ENCODE measurements at regions not wholly inside any gene's neighbourhood (a gene's known extent, or its start where the extent isn't known, plus 50 kb on each side); places are given as distances from the start of the nearest gene placed in this dataset.

- Histone ChIP-seq H3K9me3 (ENCODE audit: control extremely low read depth in 1 of 3, control insufficient read depth in 2 of 3, insufficient read depth in 1 of 3, low read length in 2 of 3) (peaks cover 0 to 50% (median 4%) of the 10 kb centered on the region in 3 donors), H3K4me3 (ENCODE audit: control extremely low read depth in 1 of 5, extremely low read depth in 1 of 5, insufficient read depth in 1 of 5, low read depth in 2 of 5, low read length in 4 of 5) (no peak overlapping the region), H2AFZ (ENCODE audit: insufficient read depth, low read depth, low read length, poor library complexity, severe bottlenecking) (no peak overlapping the region), H3K4me1 (ENCODE audit: control insufficient read depth in 2 of 2, insufficient read depth in 2 of 2, low read length in 2 of 2) (no peaks in the 10 kb centered on the region), H3K4me2 (replicated peaks; ENCODE audit: low read depth, low read length, poor library complexity, severe bottlenecking) (no peak overlapping the region), H3K36me3 (replicated peaks in 1 of 2; ENCODE audit: control extremely low read depth in 1 of 2, control insufficient read depth in 1 of 2, extremely low read depth in 1 of 2, insufficient read depth in 2 of 2, low read length in 1 of 2) (no peaks in the 10 kb centered on the region), H3K27ac (ENCODE audit: low read length in 2 of 2) (no peak overlapping the region), H3K27me3 (replicated peaks in 1 of 4; ENCODE audit: control extremely low read depth in 1 of 4, control insufficient read depth in 3 of 4, insufficient read depth in 4 of 4, low read length in 3 of 4) (no peaks in the 10 kb centered on the region), H3K9ac (ENCODE audit: low read length) (no peak overlapping the region), H4K20me1 (ENCODE audit: control insufficient read depth, insufficient read depth, low read length, poor library complexity, severe bottlenecking) (no peaks in the 10 kb centered on the region), H3K79me2 (ENCODE audit: control insufficient read depth, insufficient read depth, low read length) (no peaks in the 10 kb centered on the region)
- TF ChIP-seq EZH2 (IDR thresholded peaks at IDR 0.05; ENCODE audit: borderline replicate concordance, insufficient read depth, low read depth, low read length, poor library complexity, severe bottlenecking) (no peak), CTCF (IDR thresholded peaks at IDR 0.05) (no peak)
- ATAC-seq (ENCODE audit: low read depth) (no peak), DNase-seq (no peak)
- Mint-ChIP-seq H3K4me3 (no peak overlapping the region), H3K27ac (no peak overlapping the region), H3K9me3 (ENCODE audit: insufficient read depth) (peaks cover 4% of the 10 kb centered on the region), H3K27me3 (peaks cover 3% of the 10 kb centered on the region), H3K4me1 (no peaks in the 10 kb centered on the region)
- ChIA-PET CTCF (no interaction called here), POLR2A (no interaction called here)
- 84% methylated on average over 5 of the region's 5 CpGs for WGBS (ENCODE audit: insufficient coverage)
- intact Hi-C loops (cut with micrococcal nuclease): no loop called here
Observed at GRCh38 chr13:111949311-111949710, 117.6 kb upstream of the SOX1 start.

GRCh38 chr13:111950697-111951096 is 116.3 kb upstream of the SOX1 start:
- CTCF ChIA-PET: no interaction called here
- no peaks in the 10 kb centered on the region for H3K4me1 Mint-ChIP-seq
- DNase-seq (no peak), ATAC-seq (ENCODE audit: low read depth) (no peak)
- 72% methylated on average over 4 of the region's 4 CpGs for WGBS (ENCODE audit: insufficient coverage)
- H3K27me3 Mint-ChIP-seq: peaks cover 3% of the 10 kb centered on the region
- POLR2A ChIA-PET: no interaction called here
- no peak overlapping the region for H3K4me2 ChIP-seq (replicated peaks; ENCODE audit: low read depth, low read length, poor library complexity, severe bottlenecking)
- no peaks in the 10 kb centered on the region for H3K79me2 ChIP-seq (ENCODE audit: control insufficient read depth, insufficient read depth, low read length)
- H3K36me3 ChIP-seq (replicated peaks in 1 of 2; ENCODE audit: control extremely low read depth in 1 of 2, control insufficient read depth in 1 of 2, extremely low read depth in 1 of 2, insufficient read depth in 2 of 2, low read length in 1 of 2): no peaks in the 10 kb centered on the region
- no peak overlapping the region for H3K9ac ChIP-seq (ENCODE audit: low read length)
- no peaks in the 10 kb centered on the region for H3K4me1 ChIP-seq (ENCODE audit: control insufficient read depth in 2 of 2, insufficient read depth in 2 of 2, low read length in 2 of 2)
- H2AFZ ChIP-seq (ENCODE audit: insufficient read depth, low read depth, low read length, poor library complexity, severe bottlenecking): no peak overlapping the region
- H3K9me3 ChIP-seq (ENCODE audit: control extremely low read depth in 1 of 3, control insufficient read depth in 2 of 3, insufficient read depth in 1 of 3, low read length in 2 of 3): peaks cover 0 to 50% (median 4%) of the 10 kb centered on the region in 3 donors
- no peak for TF ChIP-seq EZH2 (IDR thresholded peaks at IDR 0.05; ENCODE audit: borderline replicate concordance, insufficient read depth, low read depth, low read length, poor library complexity, severe bottlenecking)
- no peak for TF ChIP-seq CTCF (IDR thresholded peaks at IDR 0.05)
- H4K20me1 ChIP-seq (ENCODE audit: control insufficient read depth, insufficient read depth, low read length, poor library complexity, severe bottlenecking): no peaks in the 10 kb centered on the region
- H3K27ac Mint-ChIP-seq: no peak overlapping the region
- H3K4me3 ChIP-seq (ENCODE audit: control extremely low read depth in 1 of 5, extremely low read depth in 1 of 5, insufficient read depth in 1 of 5, low read depth in 2 of 5, low read length in 4 of 5): no peak overlapping the region
- intact Hi-C loops (cut with micrococcal nuclease): no loop called here
- H3K27me3 ChIP-seq (replicated peaks in 1 of 4; ENCODE audit: control extremely low read depth in 1 of 4, control insufficient read depth in 3 of 4, insufficient read depth in 4 of 4, low read length in 3 of 4): no peaks in the 10 kb centered on the region
- no peak overlapping the region for H3K27ac ChIP-seq (ENCODE audit: low read length in 2 of 2)
- H3K4me3 Mint-ChIP-seq: no peak overlapping the region
- peaks cover 4% of the 10 kb centered on the region for H3K9me3 Mint-ChIP-seq (ENCODE audit: insufficient read depth)

Data from B cell (primary cell).